Activated T-cell treated with anti-CD3 and anti-CD28 coated beads, Interleukin-2, amount 50 U/mL, for 24 hours (primary cell): ENCODE measurements at regions not wholly inside any gene's neighbourhood (a gene's known extent, or its start where the extent isn't known, plus 50 kb on each side); places are given as distances from the start of the nearest gene placed in this dataset.
"Not testable (repeated sequence)": the region's sequence is repeated elsewhere in the genome, so short reads cannot be mapped to it uniquely, and the experiment has no call there.

Source experiments
- DNase-seq: peaks from one replicate; pipeline ENCODE4 v3.0.0-alpha.2; 2020
- H3K27ac Mint-ChIP-seq: 2 replicates; pipeline ENCODE4 v1.8.0; 2020; ENCODE audit warnings: mild to moderate bottlenecking, mixed read lengths
- H3K27me3 Mint-ChIP-seq: 2 replicates; pipeline ENCODE4 v1.8.0; 2020; ENCODE audit warnings: mixed read lengths
- H3K36me3 Mint-ChIP-seq: 2 replicates; pipeline ENCODE4 v1.8.0; 2020; ENCODE audit warnings: low read depth, mixed read lengths
- H3K4me1 Mint-ChIP-seq: 2 replicates; pipeline ENCODE4 v1.8.0; 2020; ENCODE audit warnings: low read depth, mixed read lengths
- H3K4me3 Mint-ChIP-seq: 2 replicates; pipeline ENCODE4 v1.8.0; 2020; ENCODE audit warnings: mild to moderate bottlenecking, moderate library complexity, mixed read lengths
- H3K9me3 Mint-ChIP-seq: 2 replicates; pipeline ENCODE4 v1.8.0; 2020; ENCODE audit warnings: mixed read lengths

GRCh38 chr4:146058531-146058930 lies 117.0 kb upstream of the LSM6 start:
- Mint-ChIP-seq H3K27me3 (peaks cover 15% of the 10 kb centered on the region), H3K9me3 (no peaks in the 10 kb centered on the region), H3K4me1 (peaks cover 2% of the 10 kb centered on the region), H3K27ac (no peak overlapping the region), H3K36me3 (no peaks in the 10 kb centered on the region), H3K4me3 (no peak overlapping the region)
- DNase-seq: no peak

DNA sequence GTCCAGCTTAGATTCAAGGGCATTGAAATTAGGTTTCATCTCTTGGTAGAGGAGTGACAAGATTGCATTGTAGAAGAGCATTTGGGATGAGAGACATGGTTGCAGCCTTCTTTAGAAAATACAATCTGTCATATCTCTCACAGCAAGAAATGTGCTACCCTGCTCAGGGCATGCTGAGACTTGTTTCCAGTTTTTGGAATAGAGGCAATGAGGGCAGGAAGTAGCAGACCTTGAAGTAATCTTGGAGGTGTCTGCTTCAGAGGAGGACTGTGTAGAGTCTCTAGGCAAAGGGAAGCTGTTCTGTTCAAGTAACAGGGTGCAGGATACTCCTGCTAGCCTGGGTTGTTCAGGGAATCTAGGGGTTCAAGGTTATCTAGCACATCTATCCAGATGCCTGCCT lies 116.1 kb upstream of the ZNF827 start:
- H3K36me3 Mint-ChIP-seq: no peaks in the 10 kb centered on the region
- DNase-seq: no peak
- H3K4me1 Mint-ChIP-seq: no peaks in the 10 kb centered on the region
- no peak overlapping the region for H3K4me3 Mint-ChIP-seq
- H3K27ac Mint-ChIP-seq: no peak overlapping the region
- no peaks in the 10 kb centered on the region for H3K9me3 Mint-ChIP-seq
- no peaks in the 10 kb centered on the region for H3K27me3 Mint-ChIP-seq

DNA sequence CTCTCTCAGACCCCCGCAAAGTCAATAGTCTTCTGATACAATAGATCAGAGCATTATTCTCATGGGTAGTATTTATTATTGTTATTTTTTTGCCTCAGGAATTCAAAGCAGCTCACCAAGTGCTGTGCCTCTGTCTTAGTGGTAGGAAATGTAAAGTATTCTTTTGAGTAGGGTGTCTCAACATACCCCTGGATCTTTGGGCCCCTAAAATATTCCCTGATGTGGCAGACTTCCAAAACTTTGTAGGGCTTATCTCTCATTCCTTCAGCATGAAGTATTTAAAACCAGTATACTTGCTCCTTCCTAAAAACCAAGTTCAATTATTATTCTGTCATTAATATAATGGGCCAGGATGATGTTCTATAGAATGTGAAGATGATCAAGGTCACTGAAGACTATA lies 115.3 kb upstream of the ZNF827 start:
- Mint-ChIP-seq H3K4me3 (no peak overlapping the region), H3K27me3 (peaks cover under 1% of the 10 kb centered on the region), H3K27ac (no peak overlapping the region), H3K4me1 (no peaks in the 10 kb centered on the region), H3K36me3 (no peaks in the 10 kb centered on the region), H3K9me3 (no peaks in the 10 kb centered on the region)
- no peak for DNase-seq

GRCh38 chr4:146051728-146052391 lies 113.2 kb upstream of the ZNF827 start:
- Mint-ChIP-seq H3K36me3 (no peaks in the 10 kb centered on the region), H3K9me3 (peaks cover 3% of the 10 kb centered on the region), H3K27me3 (peaks cover 15% of the 10 kb centered on the region), H3K4me1 (no peaks in the 10 kb centered on the region), H3K4me3 (no peak overlapping the region), H3K27ac (no peak overlapping the region)
- DNase-seq: no peak

- Mint-ChIP-seq H3K27me3 (peaks cover 21% of the 10 kb centered on the region), H3K27ac (no peak overlapping the region), H3K36me3 (no peaks in the 10 kb centered on the region), H3K4me1 (no peaks in the 10 kb centered on the region), H3K4me3 (no peak overlapping the region), H3K9me3 (peaks cover 3% of the 10 kb centered on the region)
- DNase-seq: no peak
Measured at GRCh38 chr4:146051223-146051622, 112.6 kb upstream of the ZNF827 start.

DNA sequence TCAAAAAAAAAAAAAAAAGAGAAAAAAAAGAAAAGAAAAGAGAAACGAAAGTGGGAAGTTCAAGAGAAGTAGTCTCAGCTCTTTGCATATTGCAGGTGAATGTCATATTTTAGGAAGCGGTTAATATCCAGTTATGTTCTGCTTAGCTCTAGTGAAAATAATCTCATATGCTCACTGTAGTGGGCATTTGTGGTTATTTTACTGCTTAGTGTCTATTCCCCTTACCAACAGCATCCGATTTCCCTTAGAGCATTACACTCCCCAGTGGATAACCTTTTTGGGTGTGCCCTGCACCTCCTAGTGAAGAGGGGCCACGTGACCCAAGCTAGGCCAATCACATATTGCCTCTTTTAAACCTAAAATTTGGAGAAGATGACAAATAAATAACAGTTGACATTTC lies 111.2 kb upstream of the ZNF827 start:
- Mint-ChIP-seq H3K9me3 (peaks cover 3% of the 10 kb centered on the region), H3K27ac (no peak overlapping the region), H3K4me1 (no peaks in the 10 kb centered on the region), H3K36me3 (no peaks in the 10 kb centered on the region), H3K4me3 (no peak overlapping the region), H3K27me3 (peaks cover 29% of the 10 kb centered on the region)
- DNase-seq: no peak

GRCh38 chr4:146047768-146048167 lies 109.1 kb upstream of the ZNF827 start:
- H3K27me3 Mint-ChIP-seq: peaks cover 29% of the 10 kb centered on the region
- not testable (repeated sequence) for H3K27ac Mint-ChIP-seq, H3K9me3 Mint-ChIP-seq, H3K4me1 Mint-ChIP-seq, DNase-seq, H3K4me3 Mint-ChIP-seq, H3K36me3 Mint-ChIP-seq

DNA sequence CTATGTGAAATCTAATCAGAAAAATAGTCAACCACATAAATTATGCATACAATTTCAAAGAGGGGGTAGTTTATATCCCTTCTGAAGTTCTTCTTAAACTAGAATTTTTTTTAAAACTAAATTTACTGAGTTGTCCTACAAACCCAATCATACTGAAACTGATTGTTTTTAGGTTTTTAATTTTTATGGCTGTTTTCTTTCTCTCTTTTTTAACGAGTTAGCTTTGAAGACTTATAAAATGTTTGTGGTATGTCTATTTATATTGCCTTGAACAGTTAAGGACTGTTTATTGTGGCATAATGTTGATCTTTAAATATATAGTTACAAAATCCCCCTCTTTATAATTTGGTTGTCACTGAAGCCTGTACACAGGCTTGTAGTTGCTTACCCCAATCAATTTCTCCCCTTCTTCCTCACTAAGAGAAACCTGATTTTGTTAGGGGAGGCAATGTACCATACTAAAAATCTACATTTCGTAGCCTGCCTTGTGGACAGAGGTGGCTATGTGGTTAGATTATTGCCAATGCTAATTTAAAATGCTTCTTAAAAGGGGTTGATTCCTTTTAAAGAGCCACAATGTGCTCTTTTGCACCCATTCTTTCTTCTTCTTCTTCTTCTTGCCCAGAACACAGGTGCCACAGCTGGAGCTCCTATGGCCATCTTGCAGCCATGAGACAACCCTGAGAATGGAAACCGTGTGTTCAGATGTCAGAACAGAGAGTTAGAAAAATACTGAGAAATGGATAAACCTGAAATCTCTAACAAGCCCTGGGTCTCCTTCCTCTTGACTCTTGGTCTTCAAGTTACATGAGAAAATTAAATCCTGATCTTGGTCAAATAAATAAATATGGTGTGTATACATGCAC lies 102.7 kb upstream of the ZNF827 start:
- DNase-seq: no peak
- Mint-ChIP-seq H3K9me3 (no peaks in the 10 kb centered on the region), H3K4me1 (no peaks in the 10 kb centered on the region), H3K36me3 (no peaks in the 10 kb centered on the region), H3K27ac (no peak overlapping the region), H3K27me3 (peaks cover 10% of the 10 kb centered on the region), H3K4me3 (no peak overlapping the region)

GRCh38 chr4:146040623-146041022 lies 102.0 kb upstream of the ZNF827 start:
- Mint-ChIP-seq H3K9me3 (no peaks in the 10 kb centered on the region), H3K4me1 (no peaks in the 10 kb centered on the region), H3K36me3 (no peaks in the 10 kb centered on the region), H3K4me3 (no peak overlapping the region), H3K27ac (no peak overlapping the region), H3K27me3 (peaks cover 2% of the 10 kb centered on the region)
- DNase-seq: no peak

- Mint-ChIP-seq H3K36me3 (no peaks in the 10 kb centered on the region), H3K4me1 (peaks cover 10% of the 10 kb centered on the region), H3K27me3 (peaks cover 43% of the 10 kb centered on the region), H3K9me3 (no peaks in the 10 kb centered on the region), H3K4me3 (no peak overlapping the region), H3K27ac (no peak overlapping the region)
- DNase-seq: no peak
Measured at GRCh38 chr4:146033149-146033548, 94.5 kb upstream of the ZNF827 start.

GRCh38 chr4:146032234-146032860 lies 93.7 kb upstream of the ZNF827 start:
- DNase-seq: no peak
- H3K4me1 Mint-ChIP-seq: peaks cover 10% of the 10 kb centered on the region
- no peaks in the 10 kb centered on the region for H3K36me3 Mint-ChIP-seq
- no peaks in the 10 kb centered on the region for H3K9me3 Mint-ChIP-seq
- H3K27me3 Mint-ChIP-seq: peaks cover 43% of the 10 kb centered on the region
- H3K27ac Mint-ChIP-seq: no peak overlapping the region
- no peak overlapping the region for H3K4me3 Mint-ChIP-seq

- no peaks in the 10 kb centered on the region for H3K36me3 Mint-ChIP-seq
- H3K9me3 Mint-ChIP-seq: no peaks in the 10 kb centered on the region
- no peak overlapping the region for H3K27ac Mint-ChIP-seq
- peaks cover 54% of the 10 kb centered on the region for H3K27me3 Mint-ChIP-seq
- H3K4me3 Mint-ChIP-seq: no peak overlapping the region
- no peak for DNase-seq
- peaks cover 10% of the 10 kb centered on the region for H3K4me1 Mint-ChIP-seq
Measured at GRCh38 chr4:146029939-146030710, 91.5 kb upstream of the ZNF827 start.

GRCh38 chr4:146029147-146029546 lies 90.5 kb upstream of the ZNF827 start:
- Mint-ChIP-seq H3K36me3 (no peaks in the 10 kb centered on the region), H3K27ac (no peak overlapping the region), H3K4me1 (peaks cover 10% of the 10 kb centered on the region), H3K4me3 (no peak overlapping the region), H3K27me3 (peaks cover 45% of the 10 kb centered on the region), H3K9me3 (no peaks in the 10 kb centered on the region)
- DNase-seq: no peak

DNA sequence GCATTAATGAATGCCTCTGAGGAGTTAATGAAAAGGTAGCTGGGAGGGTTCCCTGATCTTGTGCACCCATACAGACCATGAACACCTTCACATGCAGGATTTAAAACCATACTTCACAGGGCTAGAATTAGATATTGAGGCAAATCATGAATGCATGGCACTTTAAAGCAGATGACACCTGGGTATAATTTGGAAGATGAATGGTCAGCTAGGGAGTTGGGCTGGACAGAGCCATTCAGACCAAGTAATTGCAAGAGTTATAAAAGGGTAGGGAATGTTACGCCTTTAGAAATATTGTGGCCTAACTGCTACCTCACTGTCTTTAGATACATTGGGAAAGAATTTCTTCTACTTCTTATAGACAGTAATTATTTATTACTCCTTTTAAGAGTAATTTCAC lies 89.1 kb upstream of the ZNF827 start:
- H3K27me3 Mint-ChIP-seq: peaks cover 36% of the 10 kb centered on the region
- DNase-seq: no peak
- no peaks in the 10 kb centered on the region for H3K36me3 Mint-ChIP-seq
- no peak overlapping the region for H3K27ac Mint-ChIP-seq
- peaks cover 10% of the 10 kb centered on the region for H3K4me1 Mint-ChIP-seq
- H3K9me3 Mint-ChIP-seq: no peaks in the 10 kb centered on the region
- no peak overlapping the region for H3K4me3 Mint-ChIP-seq
